Right ventricle myocardium superior (tissue), 1 donor: ENCODE measurements at regions not wholly inside any gene's neighbourhood (a gene's known extent, or its start where the extent isn't known, plus 50 kb on each side); places are given as distances from the start of the nearest gene placed in this dataset.

Experiments used
- ATAC-seq: fragments of 200-7000 bp; cut with Tn5 transposase; one replicate; pipeline ENCODE4 v1.9.1; 2020; ENCODE audit warnings: mild to moderate bottlenecking; ENCODE audit not compliant: poor library complexity
- DNase-seq: peaks from one replicate; pipeline ENCODE4 v3.0.0-alpha.2; 2020
- intact Hi-C: fragments of 100-400 bp; cut with DNase I; formaldehyde crosslinking; loops from one replicate; pipeline ENCODE4 v1.11.2; 2022
- donor health status: DM: no; HTN: yes; CAD: no; lungs with severe emphysema.

DNA sequence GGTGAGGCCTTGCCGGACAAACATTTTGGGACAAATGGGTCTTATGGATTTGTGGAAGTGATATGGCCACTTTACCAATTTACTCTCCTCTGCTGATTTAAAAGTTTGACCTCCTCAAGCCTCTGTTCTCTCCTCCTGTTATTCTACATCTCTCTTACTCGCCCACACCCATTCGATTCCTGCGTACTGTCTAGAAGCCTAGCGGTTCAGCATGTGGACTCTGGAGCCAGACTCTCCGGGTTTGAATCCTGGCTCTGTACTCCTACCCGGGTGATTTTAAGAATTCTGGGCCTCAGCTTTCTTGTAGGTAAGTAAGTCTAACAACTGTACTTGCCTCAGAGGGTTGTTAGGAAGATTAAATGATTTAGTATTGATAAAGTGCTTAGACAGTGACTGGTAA is 168.6 kb upstream of the IFNG-AS1 start:
- DNase-seq: no peak
- no peak for ATAC-seq
- intact Hi-C loops: no loop called here

DNA sequence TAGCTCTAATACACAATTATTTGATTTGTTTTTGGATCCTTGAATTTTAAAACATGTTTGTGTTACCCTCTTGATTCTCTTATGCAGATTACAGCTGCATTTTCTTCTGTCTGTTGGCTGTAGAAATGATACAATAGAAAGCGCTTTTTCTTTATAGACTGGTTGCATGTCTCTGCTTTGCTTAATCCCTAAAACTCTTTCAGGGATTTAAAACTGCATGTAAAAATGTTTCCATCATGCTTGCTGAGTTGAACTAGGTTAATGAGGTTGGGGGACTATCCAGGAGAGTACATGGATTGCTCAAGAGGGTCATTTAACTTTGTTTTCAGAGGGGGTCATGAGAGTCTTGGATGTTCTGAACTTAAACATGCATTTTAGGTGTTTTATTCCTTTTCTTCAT is 166.4 kb upstream of the IFNG-AS1 start:
- ATAC-seq (no peak), DNase-seq (no peak)
- intact Hi-C loops: no loop called here

DNA sequence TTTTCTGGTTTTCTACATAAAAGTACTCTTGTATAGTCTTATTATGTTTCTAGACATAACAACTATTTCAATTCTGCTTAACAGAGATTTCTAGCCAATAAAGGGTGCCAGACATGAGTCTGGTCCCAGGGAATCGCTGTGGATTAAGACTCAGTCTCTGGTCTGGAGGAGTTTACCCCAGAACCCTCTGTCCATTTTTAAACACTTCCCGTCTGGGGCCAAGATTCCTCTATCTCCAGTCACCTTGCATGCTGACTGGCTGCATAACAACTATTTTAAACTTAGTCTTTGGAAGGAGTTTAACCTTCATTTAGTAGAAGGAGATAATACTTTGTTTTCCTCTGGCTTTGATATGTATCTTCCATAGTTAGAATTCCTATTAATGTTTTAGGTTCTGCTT is 163.1 kb upstream of the IFNG-AS1 start:
- peak; percentile 40 for ATAC-seq
- intact Hi-C loops: no loop called here

DNA sequence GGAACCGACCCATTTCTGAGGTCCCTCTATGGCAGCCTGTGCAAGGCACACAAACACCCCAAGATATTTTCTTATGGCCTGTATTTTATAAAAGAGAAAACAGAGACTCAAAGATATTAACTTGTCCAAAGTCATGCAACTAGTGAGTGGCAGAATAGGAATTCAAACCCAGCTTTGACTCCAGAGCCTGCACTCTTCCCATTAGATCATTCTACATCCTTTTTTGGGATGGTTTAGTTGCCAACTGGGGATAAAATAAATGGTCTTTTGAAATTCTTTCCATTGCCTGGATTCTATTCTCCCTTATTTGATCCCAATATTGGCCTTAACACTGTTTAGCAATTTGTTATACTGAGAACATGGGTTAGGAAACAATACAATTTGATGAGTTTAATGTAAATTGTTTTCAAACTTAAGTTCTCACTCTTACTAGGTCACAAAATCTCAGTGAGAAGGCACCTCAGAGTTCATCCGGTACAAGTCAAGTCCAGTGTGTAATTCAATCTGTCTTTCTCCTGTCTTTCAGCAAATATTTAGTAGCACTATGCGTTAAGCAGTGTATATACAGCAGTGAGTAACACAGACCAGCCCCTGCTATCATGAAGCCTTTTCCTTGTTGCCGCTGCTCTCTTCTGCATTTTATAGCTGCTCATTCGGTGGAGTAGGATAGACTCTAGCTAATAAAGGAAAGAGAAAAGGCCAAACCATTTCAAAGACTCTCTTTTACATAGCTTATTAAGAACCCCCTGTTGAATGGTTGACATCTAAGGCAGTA is 162.1 kb upstream of the IFNG-AS1 start:
- ATAC-seq: peak; percentile 70
- no peak for DNase-seq
- intact Hi-C loops: no loop called here

More for the DNA sequence above, 163.1 kb upstream of the IFNG-AS1 start:
- DNase-seq: no peak

DNA sequence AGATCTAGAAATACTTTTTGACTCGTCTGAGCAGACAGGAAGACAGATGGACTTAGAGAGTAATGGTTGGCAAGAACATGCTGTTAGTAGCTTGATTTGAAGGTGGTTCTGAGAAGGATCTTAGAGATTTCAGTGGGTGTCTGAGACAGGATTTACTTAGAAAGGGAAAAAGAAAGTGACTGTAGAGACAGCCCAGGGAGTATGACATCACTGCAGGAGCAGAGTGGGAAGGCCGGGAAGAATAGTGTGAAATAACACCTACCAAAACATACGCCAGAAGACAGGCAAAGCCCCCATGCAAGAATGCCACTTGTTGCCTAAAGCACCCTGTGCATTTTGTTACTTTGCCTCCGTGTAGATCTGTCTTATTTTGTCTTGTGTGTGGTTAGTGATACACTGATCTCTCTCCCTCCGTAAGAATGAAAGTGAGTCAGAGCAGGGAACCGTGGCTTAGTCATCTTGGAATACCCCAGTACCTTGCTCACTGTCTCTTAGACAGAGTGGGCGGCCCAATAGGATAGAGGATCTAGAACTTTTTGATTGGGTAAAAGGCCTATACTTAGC is 161.3 kb upstream of the IFNG-AS1 start:
- ATAC-seq (peak; percentile 90), DNase-seq (no peak)
- intact Hi-C loops: no loop called here

DNA sequence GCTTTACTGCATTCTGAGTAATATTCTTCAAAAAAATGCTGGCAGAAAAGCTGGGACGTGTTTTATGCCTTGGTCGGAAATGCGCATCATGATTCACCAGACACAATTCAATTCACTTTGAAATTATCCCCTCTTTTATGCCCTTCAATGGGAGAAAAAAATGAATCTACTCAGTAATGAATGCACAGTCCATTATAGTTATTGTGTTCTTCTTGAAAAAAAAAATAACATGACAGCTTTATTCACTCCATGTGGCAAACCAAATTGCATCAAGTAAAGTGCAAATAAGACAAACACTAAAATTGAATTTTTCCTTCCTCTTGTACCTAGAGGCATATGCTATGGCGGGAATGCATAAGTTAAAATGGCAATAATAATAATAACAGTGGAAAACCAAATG is 159.4 kb upstream of the IFNG-AS1 start:
- DNase-seq: no peak
- no peak for ATAC-seq
- intact Hi-C loops: no loop called here

DNA sequence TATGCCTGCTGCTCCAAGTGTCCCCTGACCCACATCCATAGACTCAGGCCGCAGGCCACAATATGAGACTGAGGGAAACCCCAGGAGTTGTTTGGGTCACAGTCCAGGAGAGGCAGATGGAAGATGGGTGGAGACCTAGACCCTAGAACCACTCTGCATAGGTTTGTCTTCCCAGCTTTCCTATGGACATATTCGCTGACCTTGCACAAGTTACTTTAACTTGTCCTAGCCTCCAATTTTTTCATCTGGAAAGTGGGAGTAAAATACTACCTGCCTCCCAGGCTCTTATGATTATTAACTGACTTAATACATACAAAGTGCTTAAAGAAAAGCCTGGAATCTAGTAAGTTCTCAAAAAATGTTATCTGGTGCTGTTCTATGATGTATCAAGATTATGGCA is 157.1 kb upstream of the IFNG-AS1 start:
- DNase-seq: no peak
- ATAC-seq: no peak
- intact Hi-C loops: no loop called here

DNA sequence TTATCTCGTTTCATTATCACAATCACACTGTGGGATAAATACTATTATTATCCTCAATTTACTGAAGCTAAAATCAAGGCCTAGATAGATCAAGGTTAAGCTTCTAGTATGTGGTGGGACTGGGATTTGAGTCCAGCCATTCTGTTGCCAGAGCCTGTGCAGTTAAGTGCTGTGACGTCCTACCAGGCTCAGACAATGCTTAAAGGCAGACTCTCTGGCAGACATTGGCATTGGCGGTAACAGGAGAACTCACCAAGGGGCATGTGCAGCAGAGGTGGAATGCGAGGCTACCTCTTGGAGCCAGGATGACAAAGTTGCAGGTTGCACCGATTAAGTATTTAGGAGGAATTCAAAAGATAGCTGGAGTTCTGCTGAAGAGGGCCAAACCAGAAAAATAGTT is 155.6 kb upstream of the IFNG-AS1 start:
- intact Hi-C loops: no loop called here
- ATAC-seq: no peak
- DNase-seq: no peak

DNA sequence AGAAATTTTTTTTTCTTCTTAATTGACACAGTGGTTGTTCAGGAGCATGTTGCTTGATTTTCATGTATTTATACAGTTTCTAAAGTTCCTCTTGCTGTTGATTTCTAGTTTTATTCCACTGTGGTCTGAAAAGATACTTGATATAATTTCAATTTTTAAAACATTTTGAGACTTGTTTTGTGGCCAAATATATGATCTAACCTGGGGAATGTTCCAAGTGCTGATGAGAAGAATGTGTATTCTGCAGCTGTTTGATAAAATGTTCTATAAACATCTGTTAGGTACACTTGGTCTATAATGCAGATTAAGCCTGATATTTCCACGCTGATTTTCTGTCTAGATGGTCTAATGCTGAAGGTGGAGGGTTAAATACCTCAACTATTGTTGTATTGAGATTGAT is 151.4 kb upstream of the IFNG-AS1 start:
- ATAC-seq: no peak
- DNase-seq: no peak
- intact Hi-C loops: no loop called here

DNA sequence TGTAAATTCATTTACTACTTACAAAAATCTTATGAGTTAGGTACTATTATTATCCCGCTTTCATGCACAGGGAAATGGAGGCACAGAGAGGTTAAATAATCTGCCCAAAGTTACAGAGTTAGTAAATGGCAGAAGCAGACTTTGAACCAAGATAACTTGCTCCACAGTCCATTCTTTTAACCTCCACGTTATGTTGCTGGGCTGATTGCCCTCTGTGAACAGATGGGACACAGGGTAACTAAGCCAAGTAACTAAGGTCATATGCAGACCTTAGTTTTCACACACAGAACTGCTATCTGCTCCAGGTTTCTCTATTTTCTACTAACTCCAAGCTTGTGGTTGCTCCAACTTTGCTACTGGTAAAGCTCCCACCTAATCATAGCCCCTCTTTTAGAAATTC is 147.1 kb upstream of the IFNG-AS1 start:
- no peak for DNase-seq
- ATAC-seq: no peak
- intact Hi-C loops: no loop called here

DNA sequence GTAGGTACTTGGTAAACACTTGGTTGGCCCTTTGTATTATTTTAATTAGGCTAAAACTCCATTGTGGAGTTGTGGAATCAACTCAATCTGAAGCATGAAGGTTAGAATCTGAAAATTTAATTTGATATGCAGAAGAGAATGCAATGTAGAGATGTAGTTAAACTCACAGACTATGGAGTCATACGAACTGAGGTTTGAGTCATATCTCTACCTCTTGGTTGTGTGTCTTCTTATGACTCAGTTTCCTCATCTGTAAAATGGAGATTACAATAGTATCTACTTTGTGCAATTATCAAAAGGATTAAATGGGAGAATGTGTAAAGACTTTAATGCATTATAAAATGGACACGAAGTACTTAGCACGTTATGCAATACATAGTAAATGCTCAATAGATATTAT is 146.0 kb upstream of the IFNG-AS1 start:
- no peak for ATAC-seq
- no peak for DNase-seq
- intact Hi-C loops: no loop called here

DNA sequence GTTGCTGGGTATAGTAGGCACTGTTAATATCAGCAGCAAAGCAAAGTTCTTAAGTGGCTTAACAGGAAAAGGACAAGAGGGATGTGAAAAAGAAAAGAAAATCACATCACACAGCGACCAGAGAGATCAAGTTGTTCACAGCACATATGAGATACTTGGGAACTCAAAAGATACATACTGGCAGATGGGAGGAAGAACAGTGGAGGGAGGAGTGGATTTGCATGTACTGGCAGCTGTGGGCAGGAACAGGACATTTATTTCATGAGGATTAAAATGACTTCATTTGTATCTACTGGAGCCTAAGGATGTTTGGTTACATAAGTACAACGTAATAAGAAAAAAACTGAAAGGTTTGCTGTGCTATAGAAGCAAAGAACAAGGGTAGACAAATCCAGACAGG is 136.5 kb upstream of the IFNG-AS1 start:
- intact Hi-C loops: no loop called here
- DNase-seq (no peak), ATAC-seq (no peak)

DNA sequence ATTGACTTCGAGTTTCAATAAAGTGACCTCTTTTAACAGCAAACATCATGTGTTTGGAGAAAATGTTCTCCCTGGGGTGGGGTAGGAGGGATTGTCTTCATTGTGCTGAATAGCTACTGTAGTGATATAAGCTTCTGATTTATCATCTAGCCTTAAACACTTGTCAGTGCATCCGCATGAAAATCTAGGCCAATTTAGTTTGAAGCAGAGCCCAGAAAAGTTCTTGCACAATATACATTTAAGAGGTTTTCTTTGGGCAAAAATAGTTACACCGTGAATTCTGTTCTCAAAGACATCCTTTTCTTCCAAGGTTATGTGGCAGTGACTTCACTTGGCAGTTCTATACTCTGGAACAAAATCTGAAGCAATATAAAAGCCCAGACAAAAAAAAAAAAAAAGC is 136.0 kb upstream of the IFNG-AS1 start:
- intact Hi-C loops: no loop called here
- no peak for ATAC-seq

DNA sequence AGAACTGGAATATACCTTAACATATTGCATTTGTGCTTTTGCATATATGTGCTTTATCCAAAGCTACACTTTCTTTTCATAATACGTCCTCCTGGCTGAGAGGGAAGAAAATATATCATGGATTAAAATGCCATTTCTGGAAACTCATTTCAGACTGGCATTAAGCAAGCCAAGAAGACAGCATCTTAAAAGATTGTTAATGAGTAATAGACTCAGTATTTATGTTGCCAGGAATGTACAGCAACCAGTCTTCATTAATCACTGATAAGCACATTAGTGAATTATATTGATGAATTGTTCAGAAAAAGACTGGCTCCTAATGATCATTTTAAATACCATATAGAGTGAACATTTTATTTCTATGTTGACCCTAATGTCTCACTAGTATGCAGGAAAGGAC is 134.9 kb upstream of the IFNG-AS1 start:
- ATAC-seq (no peak), DNase-seq (no peak)
- intact Hi-C loops: no loop called here

More for the DNA sequence above, 136.0 kb upstream of the IFNG-AS1 start:
- no peak for DNase-seq

DNA sequence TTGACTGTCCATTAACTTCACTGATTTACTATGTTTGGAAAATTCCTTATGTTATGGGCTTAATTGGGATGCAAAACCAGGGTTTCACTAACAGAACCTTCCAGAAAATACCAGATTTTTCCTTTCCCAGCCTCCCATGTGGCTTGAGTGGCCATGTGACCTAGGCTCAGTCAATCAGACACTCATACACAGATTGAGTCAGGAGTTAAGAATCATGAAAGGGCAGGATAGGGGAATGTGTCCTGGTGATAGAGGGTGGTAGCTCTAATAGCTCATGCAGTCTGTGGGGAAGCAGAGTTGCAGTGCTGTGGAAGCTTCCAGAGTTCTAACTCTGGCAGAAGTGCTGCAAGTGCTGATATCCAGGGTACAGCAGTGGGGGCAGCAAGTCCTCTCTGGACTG is 134.1 kb upstream of the IFNG-AS1 start:
- no peak for DNase-seq
- ATAC-seq: no peak
- intact Hi-C loops: no loop called here

DNA sequence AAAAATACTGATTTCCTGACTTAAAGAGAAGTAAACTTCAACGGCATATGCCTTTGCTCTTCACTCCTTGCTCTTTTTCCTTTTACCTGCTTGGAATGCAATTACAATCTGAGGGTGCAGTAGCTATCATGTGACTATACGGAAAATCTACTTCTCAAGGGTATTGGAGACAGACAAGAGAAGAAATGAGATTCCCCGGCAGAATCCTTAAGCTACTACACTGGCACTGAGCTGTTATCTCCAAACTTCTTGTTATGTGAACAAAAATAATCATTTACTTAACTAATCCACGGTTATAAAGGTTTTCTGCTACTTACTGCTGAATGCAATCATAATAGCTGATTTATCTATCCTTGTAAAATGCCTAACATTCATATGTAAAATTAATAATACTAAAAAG is 118.0 kb upstream of the IFNG-AS1 start:
- ATAC-seq: no peak
- DNase-seq: no peak
- intact Hi-C loops: no loop called here

DNA sequence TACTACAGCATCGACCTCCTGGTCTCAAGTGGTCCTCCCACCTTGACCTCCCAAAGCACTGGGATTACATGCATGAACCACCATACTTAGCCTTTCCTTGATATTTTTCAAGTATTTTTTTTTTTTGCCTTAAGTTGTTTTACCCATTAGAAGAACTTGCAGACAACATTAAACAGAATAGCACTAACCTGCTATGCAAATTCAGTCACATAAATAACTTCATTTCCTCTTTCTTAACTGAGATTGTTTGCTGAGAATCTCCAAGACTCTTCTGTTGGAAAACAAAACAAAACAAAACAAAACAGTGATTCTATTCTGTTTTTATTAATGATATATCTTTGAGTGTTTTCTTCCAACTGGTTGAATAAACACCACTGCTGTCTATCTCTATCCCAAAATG is 115.9 kb upstream of the IFNG-AS1 start:
- no peak for ATAC-seq
- no peak for DNase-seq
- intact Hi-C loops: no loop called here

DNA sequence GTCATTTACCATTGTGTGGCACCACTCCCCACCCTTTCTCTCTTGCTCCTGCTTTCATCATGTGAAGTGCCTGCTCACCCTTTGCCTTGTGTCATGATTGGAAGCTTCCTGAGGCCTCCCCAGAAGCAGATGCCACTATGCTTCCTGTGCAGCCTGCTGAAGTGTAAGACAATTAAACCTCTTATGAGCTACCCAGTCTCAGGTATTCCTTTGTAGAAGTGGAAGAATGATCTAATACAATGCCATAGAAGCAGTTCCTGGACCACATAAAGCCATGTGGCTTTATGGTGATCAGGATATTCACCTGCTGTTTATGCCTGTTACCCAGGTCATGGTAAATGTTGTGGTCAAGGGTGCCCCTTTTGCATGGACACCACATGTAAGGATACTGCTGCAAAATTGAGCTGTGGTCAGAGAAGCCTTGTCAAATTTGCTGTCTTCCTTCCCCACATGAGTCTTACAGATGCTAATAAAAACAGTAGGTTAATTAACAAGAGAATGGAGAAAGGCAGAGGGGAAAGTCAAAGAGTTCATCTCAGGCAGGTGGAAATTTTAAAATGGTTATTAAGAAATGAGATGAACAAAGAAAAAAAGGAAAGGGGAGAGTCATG is 112.8 kb upstream of the IFNG-AS1 start:
- intact Hi-C loops: no loop called here
- DNase-seq: no peak
- ATAC-seq: no peak

DNA sequence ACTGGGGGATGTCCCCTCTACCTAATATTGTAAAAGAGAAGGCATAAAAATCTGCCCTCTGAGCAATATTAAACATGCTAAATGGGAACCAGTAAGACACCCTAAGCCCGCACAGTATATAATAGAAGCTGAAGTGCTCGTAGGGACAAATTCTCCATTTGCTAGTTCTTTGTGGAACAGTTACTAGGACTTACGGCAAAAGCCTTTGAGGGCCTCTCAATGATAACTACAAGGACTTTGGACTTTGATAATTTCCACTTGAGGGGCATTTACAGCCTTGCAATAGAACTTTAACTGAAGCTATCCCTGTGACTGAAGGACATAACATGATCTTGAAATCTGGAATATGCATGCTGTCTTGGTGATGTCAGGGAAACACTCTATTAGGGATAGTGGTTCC is 111.5 kb upstream of the IFNG-AS1 start:
- intact Hi-C loops: no loop called here
- DNase-seq: no peak
- no peak for ATAC-seq

DNA sequence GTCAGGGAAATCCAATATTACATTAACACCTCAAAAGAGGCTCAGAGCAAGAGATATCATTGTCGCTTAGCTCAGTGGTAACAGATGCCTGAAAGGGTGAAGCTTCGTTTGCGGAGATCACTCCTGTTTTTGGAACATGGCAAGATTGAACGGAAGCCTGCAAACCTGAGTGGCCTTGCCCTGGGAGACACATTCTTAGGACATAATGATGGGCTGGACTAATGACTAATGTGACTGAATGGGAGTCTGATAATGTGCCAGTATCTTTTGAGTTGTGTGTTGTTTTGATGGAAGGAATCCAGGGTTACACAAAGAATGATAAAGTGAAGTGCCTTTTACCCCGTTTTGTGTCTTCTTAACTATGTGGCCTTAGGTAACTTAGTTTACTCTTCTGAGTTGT is 109.3 kb upstream of the IFNG-AS1 start:
- intact Hi-C loops: no loop called here
- no peak for ATAC-seq

More for the DNA sequence above, 109.3 kb upstream of the IFNG-AS1 start:
- DNase-seq: no peak
